IPS-20b (cell line): ENCODE measurements at regions not wholly inside any gene's neighbourhood (a gene's known extent, or its start where the extent isn't known, plus 50 kb on each side); places are given as distances from the start of the nearest gene placed in this dataset.

Source experiments
- H3K27ac ChIP-seq: one replicate; pipeline ENCODE4 v1.5.1; 2013; ENCODE audit warnings: low read length
- H3K27me3 ChIP-seq: 2 replicates; pipeline ENCODE4 v1.6.1; 2013; ENCODE audit warnings: mild to moderate bottlenecking, low read length, inconsistent platforms; ENCODE audit not compliant: insufficient read depth
- H3K36me3 ChIP-seq: 2 replicates; pipeline ENCODE4 v1.6.1; 2013; ENCODE audit warnings: low read depth, mild to moderate bottlenecking, inconsistent platforms, low read length, moderate library complexity; ENCODE audit not compliant: insufficient read depth
- H3K4me1 ChIP-seq: 2 replicates; pipeline ENCODE4 v1.6.1; 2013; ENCODE audit warnings: mild to moderate bottlenecking, control low read depth, inconsistent platforms, low read length, moderate library complexity; ENCODE audit not compliant: insufficient read depth
- H3K4me3 ChIP-seq: 2 replicates; pipeline ENCODE4 v1.5.1; 2013; ENCODE audit warnings: mild to moderate bottlenecking, low read length, inconsistent platforms
- H3K9ac ChIP-seq: 2 replicates; pipeline ENCODE4 v1.6.1; 2013; ENCODE audit warnings: low read depth, mild to moderate bottlenecking, inconsistent platforms, low read length, moderate library complexity
- H3K9me3 ChIP-seq: 2 replicates; pipeline ENCODE4 v1.6.1; 2013; ENCODE audit warnings: mild to moderate bottlenecking, low read depth, low read length, inconsistent platforms; ENCODE audit not compliant: insufficient read depth

DNA sequence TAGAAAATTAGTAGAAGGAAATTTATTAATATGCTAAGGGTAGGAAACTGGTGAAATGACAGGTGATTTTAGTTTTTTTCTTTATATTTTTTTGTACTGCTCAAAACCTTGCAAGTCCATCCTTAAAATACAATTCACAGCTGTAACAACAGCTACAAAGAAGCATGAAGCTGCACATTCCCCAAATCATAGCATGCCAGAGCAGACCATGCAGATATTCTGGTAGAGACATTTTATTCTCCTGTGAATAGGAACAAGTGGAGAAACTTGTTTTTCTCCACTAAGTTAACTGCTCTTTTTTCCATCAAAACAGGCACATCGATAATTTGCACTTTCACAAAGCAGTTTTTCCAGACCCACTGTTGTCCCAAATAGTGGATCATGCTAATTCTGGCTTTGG lies 1125.7 kb downstream of the BRINP3 start:
- Histone ChIP-seq H3K4me3 (no peak overlapping the region), H3K36me3 (no peaks in the 10 kb centered on the region), H3K9me3 (no peaks in the 10 kb centered on the region), H3K27ac (no peak overlapping the region), H3K4me1 (no peaks in the 10 kb centered on the region), H3K27me3 (no peaks in the 10 kb centered on the region), H3K9ac (no peak overlapping the region)

DNA sequence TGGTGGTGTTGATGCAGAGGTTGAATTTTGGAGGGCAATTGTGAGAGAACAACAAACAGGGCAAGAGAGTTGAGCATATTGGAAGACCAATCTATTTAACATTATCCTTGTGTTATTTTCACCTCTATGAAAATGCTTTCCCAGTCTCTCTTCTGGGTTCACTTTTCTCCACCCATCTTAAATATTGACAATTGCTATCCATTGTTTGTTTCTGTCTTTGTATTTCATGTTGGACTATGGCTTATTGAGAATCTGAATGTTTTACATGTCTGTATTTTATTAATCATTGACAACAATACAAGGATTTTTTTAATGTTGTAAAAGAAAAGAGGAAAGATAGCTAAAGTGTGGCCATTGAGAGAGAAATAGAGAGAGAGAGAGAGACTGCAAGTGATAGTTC lies 1121.5 kb downstream of the BRINP3 start:
- Histone ChIP-seq H3K27ac (no peak overlapping the region), H3K9ac (no peak overlapping the region), H3K36me3 (no peaks in the 10 kb centered on the region), H3K27me3 (no peaks in the 10 kb centered on the region), H3K9me3 (no peaks in the 10 kb centered on the region), H3K4me3 (no peak overlapping the region), H3K4me1 (no peaks in the 10 kb centered on the region)

DNA sequence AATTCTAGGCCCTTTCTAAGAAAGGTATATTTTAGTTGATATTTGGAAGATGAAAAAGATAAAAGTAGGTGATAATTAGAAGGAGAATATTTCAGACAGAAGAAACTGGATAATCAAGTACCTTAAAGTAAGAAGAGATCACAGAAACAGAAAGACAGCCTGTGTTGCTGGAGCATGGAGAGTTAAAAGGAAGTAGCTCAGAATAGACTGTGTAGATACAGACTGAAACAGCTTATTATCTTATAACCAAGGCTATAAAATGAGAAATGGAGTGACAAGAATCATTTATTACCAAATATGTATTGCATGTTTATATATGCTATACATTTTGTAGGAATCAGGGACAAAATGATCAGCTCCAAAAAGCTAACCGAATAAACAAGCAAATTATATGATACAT lies 1120.3 kb downstream of the BRINP3 start:
- no peak overlapping the region for H3K4me3 ChIP-seq
- H3K4me1 ChIP-seq, result no peaks in the 10 kb centered on the region
- H3K36me3 ChIP-seq, result no peaks in the 10 kb centered on the region
- H3K9me3 ChIP-seq, result no peaks in the 10 kb centered on the region
- H3K9ac ChIP-seq, result no peak overlapping the region
- no peaks in the 10 kb centered on the region for H3K27me3 ChIP-seq
- H3K27ac ChIP-seq, result no peak overlapping the region

DNA sequence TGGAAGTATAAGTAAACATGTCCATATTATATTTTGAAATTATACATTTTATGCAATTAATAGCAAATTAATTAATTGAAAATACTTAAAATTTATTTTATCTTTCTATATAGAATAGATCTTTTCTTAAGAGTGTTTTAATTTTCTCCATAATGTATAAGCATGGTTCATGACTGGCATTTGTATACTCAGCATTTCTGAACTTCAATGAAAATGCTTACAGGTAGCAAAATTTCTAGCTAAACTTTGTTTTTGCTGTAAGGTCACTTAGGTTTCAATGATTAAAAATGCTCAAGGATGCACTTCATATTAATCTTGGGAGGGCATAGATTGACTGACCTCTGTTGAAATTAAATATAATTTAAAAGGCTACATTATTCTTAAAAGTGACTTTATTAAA lies 1108.1 kb downstream of the BRINP3 start:
- Histone ChIP-seq H3K4me3 (no peak overlapping the region), H3K36me3 (no peaks in the 10 kb centered on the region), H3K4me1 (no peaks in the 10 kb centered on the region), H3K9ac (no peak overlapping the region), H3K9me3 (no peaks in the 10 kb centered on the region), H3K27ac (no peak overlapping the region), H3K27me3 (no peaks in the 10 kb centered on the region)

- H3K27ac ChIP-seq, result no peak overlapping the region
- H3K27me3 ChIP-seq, result no peaks in the 10 kb centered on the region
- H3K9ac ChIP-seq, result no peak overlapping the region
- H3K9me3 ChIP-seq, result peaks cover 5% of the 10 kb centered on the region; the same call in 1 of the 2 replicates
- no peak overlapping the region for H3K4me3 ChIP-seq
- H3K36me3 ChIP-seq, result no peaks in the 10 kb centered on the region
- H3K4me1 ChIP-seq, result no peaks in the 10 kb centered on the region
These were observed 1102.8 kb downstream of the BRINP3 start for GRCh38 chr1:189374816-189375215.

- Histone ChIP-seq H3K9me3 (peaks cover 11% of the 10 kb centered on the region), H3K27ac (no peak overlapping the region), H3K27me3 (no peaks in the 10 kb centered on the region), H3K4me3 (no peak overlapping the region), H3K36me3 (no peaks in the 10 kb centered on the region), H3K9ac (no peak overlapping the region), H3K4me1 (no peaks in the 10 kb centered on the region)
These were observed 1072.2 kb downstream of the BRINP3 start for GRCh38 chr1:189405419-189405818.

DNA sequence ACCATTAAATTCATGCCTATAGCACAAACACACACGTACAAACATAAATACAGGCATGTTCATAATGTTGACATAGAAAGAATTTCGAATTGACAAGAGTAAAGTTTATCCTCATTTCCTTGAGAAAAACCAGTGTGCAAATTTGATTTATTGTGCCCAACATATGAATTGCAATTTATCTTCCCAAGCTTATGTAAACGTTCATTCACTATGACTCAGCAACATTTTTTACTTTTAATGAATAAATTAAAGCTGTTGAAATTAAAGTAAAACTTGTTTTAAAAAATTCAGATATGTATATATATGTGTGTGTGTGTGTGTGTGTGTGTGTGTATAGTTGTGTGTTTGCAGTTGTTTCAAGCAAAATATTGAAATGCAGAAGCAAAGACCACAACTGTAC lies 1067.9 kb downstream of the BRINP3 start:
- no peak overlapping the region for H3K4me3 ChIP-seq
- no peak overlapping the region for H3K27ac ChIP-seq
- no peaks in the 10 kb centered on the region for H3K36me3 ChIP-seq
- H3K9me3 ChIP-seq, result peaks cover 4% of the 10 kb centered on the region
- H3K9ac ChIP-seq, result no peak overlapping the region
- H3K27me3 ChIP-seq, result no peaks in the 10 kb centered on the region
- H3K4me1 ChIP-seq, result no peaks in the 10 kb centered on the region

- H3K4me3 ChIP-seq, result no peak overlapping the region
- no peak overlapping the region for H3K27ac ChIP-seq
These were observed 1052.8 kb downstream of the BRINP3 start for GRCh38 chr1:189424746-189425331.

GRCh38 chr1:189429610-189430009 lies 1048.1 kb downstream of the BRINP3 start:
- H3K27ac ChIP-seq, result no peak overlapping the region
- H3K27me3 ChIP-seq, result no peaks in the 10 kb centered on the region
- no peaks in the 10 kb centered on the region for H3K9me3 ChIP-seq
- H3K4me3 ChIP-seq, result no peak overlapping the region
- no peak overlapping the region for H3K9ac ChIP-seq
- H3K4me1 ChIP-seq, result no peaks in the 10 kb centered on the region
- no peaks in the 10 kb centered on the region for H3K36me3 ChIP-seq

More at GRCh38 chr1:189424746-189425331, 1052.8 kb downstream of the BRINP3 start:
- H3K9ac ChIP-seq, result no peak overlapping the region
- no peaks in the 10 kb centered on the region for H3K9me3 ChIP-seq
- H3K27me3 ChIP-seq, result no peaks in the 10 kb centered on the region
- no peaks in the 10 kb centered on the region for H3K36me3 ChIP-seq
- no peaks in the 10 kb centered on the region for H3K4me1 ChIP-seq

GRCh38 chr1:189431447-189431846 lies 1046.2 kb downstream of the BRINP3 start:
- Histone ChIP-seq H3K27me3 (no peaks in the 10 kb centered on the region), H3K4me3 (no peak overlapping the region)

DNA sequence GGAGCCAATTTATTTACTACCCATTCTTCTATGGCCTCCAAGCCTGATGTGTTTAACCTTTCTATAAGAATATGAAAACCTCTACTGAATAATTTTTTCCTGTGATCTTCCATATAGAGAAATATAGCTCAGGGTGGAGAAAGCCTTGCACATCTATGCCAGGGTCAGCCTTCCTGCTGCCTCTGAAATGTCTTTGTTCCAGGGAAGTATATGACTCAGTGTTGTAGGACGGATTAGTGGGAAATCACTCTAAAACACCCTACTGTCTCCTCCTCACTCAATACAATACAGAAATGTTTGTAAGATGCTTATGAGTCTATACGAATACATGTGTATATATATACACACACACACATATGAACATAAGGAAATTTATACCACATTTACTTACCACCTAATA lies 1044.9 kb downstream of the BRINP3 start:
- Histone ChIP-seq H3K9ac (no peak overlapping the region), H3K4me3 (no peak overlapping the region), H3K27me3 (no peaks in the 10 kb centered on the region), H3K9me3 (no peaks in the 10 kb centered on the region), H3K36me3 (no peaks in the 10 kb centered on the region), H3K4me1 (no peaks in the 10 kb centered on the region), H3K27ac (no peak overlapping the region)

More at GRCh38 chr1:189431447-189431846, 1046.2 kb downstream of the BRINP3 start:
- no peak overlapping the region for H3K27ac ChIP-seq
- H3K9ac ChIP-seq, result no peak overlapping the region
- no peaks in the 10 kb centered on the region for H3K9me3 ChIP-seq
- no peaks in the 10 kb centered on the region for H3K36me3 ChIP-seq
- H3K4me1 ChIP-seq, result no peaks in the 10 kb centered on the region

DNA sequence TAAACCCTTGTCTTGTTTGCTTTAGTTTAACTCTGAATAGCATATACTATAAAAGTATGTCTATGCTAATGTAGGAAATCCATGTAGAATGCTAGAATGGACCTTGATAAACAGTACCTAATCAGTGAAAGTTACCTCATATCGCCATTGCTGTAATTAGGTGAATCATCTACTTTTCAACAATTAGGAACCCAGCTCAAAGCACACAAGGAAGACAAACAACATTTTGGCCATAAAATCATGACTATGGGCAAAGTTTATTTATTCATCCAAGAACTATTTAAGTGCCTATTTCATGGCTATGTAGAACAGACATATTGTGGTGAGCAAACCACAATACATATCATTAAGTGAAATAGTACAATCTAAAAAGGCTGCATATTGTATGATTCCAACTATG lies 1043.2 kb downstream of the BRINP3 start:
- H3K4me3 ChIP-seq, result no peak overlapping the region
- H3K9me3 ChIP-seq, result no peaks in the 10 kb centered on the region
- no peak overlapping the region for H3K9ac ChIP-seq
- no peaks in the 10 kb centered on the region for H3K27me3 ChIP-seq
- no peak overlapping the region for H3K27ac ChIP-seq
- no peaks in the 10 kb centered on the region for H3K4me1 ChIP-seq
- no peaks in the 10 kb centered on the region for H3K36me3 ChIP-seq
